Islet of Langerhans (tissue), 1 donor: ENCODE measurements at regions not wholly inside any gene's neighbourhood (a gene's known extent, or its start where the extent isn't known, plus 50 kb on each side); places are given as distances from the start of the nearest gene placed in this dataset.

Source experiments
- FAIRE-seq: peaks from one replicate; lab custom pipeline; 2011; peaks lifted over from hg19 to GRCh38; lab: Jason Lieb, UNC

DNA sequence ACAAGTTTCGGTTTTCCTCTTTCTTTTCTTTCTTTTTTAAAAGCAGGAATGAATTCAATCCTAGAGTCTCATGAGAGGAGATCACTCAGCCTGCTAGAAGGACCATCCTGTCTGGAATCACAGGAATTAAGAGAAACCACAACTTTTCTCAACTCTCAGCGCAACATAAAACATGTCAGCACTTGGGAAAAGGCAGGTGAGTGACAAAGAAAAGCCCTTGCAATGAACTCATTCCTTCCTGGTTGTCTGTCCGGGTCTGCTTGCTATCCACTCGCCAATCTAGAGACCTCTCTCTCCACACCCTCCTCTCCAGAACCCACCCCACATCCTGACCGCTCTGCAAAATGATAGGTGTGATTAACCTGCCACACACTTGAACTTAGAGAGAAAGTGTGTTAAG lies 253.8 kb downstream of the LY86 start:
- FAIRE-seq, result no peak

DNA sequence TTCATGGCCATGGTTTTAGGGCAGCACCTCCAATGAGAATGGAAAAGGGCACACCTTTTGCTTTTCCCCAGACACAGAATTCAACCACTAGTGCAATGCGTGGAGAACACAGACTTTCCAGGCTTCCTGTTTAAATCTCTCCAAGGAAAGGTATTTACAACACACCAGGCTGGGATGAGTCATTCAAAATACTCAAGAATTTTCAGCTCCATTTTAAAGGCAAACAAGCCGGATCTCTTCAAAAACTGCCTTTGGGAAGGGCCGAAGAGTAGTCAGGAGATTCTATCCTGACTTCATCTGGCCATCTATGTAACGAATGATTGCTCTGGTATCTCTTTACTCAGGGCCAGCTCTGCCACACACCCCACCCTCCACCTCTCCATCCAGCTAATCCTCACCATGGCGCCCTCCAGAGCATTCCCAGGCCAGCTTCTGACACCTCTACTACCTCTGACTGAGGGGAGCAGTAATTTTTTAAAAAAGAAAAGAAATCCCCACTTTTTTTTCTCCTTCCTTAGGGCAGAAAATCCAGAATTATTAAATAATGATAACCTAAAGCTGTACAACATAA lies 254.6 kb downstream of the LY86 start:
- no peak for FAIRE-seq

DNA sequence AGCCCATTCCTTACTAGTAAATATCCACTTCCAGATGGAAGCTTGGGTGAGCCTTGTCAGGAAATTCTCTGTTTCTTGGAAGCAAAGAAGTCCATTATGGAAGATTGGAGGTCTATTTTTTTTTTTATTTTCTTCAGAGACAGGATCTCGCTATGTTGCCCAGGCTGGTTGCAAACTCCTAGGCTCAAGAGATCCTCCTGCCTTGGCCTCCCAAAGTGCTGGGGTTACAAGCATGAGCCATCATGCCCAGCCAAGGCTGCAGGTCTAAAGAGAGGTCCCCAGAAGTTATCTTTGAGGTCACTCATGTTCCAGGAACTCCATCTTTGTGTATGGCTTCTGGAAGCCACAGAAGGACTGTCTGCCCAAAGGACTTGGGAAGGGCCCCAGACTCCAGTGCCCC lies 255.3 kb downstream of the LY86 start:
- no peak for FAIRE-seq

DNA sequence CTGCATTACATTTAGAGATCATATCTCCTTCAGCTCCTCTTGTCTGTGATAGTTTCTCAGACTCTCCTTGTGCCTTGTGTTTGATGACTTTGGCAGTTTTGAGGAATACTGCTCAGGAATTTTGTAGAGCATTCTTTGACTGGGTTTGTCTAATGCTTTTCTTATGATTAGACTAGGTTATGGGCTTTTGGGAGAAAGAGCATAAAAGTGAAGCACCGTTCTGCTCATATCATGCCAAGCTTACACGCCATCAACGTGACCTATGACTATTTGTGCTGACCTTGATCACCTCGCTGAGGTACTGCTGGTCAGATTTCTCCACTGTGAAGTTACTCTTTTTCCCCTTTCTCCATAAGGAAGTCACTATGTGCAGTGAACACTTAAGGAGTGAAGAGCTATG lies 256.0 kb downstream of the LY86 start:
- FAIRE-seq, result no peak

DNA sequence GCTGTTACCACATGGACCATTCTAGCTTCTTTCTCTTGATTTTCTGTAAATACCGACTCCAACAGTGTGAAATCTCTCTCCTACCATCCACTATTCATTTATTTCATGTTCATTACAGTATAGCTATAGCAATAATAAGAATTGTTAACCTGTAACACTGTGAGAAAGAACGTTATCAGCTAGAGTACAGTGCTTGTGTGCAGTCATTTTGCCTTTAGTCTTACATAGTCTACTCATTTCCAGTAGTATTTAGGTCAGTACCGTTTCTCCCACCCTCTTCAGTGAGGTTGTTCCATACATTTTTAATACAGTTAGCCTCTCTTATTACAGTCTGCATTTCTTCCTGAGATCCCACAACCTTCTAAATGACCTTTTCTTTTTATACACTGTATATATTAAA lies 257.1 kb downstream of the LY86 start:
- no peak for FAIRE-seq

DNA sequence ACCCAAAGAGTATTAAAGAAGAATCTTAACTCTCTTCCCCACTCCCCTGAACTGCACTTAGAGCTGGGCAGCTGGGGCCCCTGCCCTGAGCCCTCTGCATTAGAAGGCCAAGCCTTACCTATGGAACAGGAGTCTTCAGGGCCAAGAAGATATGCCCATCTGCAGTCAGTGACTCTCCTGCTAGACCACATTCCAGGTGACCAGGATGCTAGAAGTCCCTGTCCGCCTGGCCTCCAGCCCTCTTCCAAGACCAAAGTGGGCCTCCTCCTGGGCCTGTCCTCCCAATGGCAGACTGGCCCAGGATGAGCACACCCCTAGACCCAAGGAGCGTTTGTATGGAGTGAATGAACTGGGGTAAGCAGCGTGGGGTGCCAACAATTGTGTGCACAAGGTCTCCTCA lies 259.1 kb downstream of the LY86 start:
- no peak for FAIRE-seq

DNA sequence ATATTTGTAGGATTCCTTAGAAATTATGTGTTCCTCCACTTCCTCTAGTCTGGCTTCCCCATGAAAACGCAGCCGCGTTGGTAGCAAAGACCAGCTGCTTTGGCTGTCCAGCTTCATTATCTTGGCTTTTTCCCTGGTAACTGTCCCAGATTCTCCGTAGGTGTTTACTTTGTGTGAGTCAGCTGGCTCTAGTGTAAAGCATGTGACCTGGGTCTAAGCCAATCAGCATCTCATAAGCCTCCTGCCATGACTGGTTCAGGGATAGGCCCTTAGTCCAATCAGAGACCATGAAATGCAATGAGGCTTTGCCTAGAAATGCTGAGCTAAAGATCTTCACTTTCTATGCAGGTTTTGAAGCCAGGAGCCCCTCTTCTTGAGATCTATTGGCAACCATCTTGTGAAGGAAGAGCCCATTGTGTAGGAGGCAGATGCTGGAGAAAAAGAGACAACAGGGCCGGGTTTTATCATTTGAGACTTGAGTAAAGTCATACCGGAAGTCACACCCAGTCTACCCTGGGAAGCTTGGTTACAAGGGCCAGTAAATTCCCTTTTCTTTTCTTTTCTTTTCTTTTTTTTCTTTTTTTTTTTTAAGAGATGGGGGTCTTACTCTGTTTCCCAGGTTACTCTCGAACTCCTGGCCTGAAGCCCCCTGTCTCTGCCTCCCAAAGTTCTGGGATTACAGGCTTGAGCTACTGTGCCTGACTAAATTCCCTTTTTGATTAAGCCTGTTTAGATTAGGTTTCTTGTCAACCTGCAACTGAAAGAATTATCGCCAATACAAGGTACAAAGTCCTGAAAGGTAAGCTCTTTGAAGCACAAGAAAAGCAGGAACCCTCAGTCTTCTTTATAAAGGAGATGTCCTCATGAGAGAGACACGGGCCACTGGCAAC lies 256.5 kb upstream of the RREB1 start:
- peak; percentile 86 for FAIRE-seq

DNA sequence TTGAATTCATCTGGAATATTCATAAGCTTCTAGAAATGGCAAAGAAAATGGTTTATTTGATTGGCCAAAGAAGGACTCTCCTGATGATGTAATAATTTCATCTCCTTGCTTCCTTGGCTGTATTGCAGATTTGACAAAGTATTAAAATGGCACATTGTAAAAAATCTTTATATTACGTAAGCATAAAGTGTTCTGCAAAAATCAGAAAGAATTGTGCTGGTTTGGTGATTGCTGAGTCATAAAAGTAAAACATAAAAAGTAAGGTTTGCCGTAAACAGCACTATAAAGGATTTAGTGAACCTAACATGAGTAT lies 255.9 kb upstream of the RREB1 start:
- FAIRE-seq, result no peak

DNA sequence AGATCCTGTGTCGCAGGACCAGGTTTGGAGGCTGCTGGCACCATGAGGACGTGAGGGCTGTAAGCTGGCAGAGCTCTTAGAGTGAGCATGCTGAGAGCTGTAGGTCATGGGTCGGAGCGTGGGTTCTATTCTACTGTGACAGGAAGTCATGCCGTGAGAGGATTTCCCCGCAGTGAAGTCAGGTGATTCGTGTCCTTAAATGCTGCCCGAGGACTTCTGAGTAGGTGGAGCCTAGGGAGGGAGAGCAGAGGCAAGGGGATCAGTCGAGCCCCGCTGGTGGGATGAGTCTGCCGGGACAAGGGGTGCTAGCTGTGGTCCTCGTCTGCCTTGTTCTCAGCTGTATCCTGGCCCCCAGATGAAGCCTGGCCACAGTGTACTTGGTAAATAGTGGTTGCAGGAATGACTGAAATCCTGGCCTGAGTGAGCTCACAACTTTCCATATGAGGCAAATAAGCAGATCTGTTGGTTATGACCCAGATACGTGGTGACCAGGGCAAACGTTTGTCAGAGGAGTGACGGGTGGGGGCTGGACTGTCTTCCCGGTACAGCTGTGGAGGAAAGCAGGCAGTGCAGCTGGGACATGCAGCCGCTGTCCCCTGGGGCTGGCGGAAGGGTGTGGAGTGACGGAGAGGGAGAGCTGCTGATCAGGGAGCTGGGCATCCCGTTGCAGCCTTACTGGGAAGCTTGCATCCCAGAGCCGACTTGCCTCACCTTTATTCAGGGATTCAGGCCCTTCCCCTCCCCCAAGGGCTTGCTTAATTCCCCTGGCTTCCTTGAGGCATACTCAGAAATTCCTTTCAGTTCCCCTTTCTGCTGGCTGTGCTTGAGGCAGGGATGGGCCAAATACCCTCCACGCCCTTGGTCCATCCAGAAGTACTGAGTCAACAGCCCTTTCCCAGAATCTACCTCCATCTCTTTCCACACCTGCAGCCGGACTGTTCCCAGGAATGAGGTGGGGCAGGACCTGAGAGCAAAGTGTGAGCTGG lies 250.9 kb upstream of the RREB1 start:
- FAIRE-seq, result no peak

DNA sequence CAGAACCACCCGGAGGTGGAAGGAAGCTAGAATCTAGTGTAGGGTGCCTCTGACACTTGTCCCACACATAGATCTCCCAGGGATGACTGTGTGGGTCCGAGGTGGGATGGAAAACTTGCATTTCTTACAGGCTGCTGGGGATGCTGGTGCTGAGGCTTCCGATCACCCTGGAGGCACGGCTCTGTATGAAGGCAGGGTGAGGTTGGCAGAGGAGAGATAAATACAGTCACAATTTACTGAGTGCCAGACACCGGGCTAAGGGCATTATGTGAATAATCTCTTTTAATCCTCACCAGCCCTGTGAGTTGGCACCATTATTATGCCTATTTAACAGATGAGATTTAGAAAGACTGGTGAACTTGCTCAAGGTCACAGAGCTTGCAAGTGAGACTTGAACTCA lies 250.2 kb upstream of the RREB1 start:
- no peak for FAIRE-seq

DNA sequence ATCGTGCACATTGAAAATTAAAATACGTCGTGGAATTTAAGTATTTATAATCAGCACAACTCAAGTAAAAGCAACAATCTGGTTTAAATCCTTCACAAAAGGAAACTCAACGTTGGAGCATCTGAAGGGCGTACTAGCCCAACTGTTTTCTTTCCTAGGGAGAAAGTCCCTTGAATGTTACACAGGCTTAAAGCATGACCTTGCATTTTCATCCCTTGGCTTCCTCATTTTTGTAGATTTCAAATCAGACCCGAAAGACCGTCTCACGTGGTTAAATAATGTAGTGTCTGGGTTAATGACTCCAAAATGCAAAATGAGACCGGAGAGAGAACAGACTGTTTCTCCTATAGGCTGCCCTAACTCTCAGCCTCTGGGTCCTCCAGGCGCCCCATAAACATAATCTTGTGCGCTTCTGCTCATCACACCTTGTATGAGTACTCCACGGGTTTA lies 249.2 kb upstream of the RREB1 start:
- no peak for FAIRE-seq

DNA sequence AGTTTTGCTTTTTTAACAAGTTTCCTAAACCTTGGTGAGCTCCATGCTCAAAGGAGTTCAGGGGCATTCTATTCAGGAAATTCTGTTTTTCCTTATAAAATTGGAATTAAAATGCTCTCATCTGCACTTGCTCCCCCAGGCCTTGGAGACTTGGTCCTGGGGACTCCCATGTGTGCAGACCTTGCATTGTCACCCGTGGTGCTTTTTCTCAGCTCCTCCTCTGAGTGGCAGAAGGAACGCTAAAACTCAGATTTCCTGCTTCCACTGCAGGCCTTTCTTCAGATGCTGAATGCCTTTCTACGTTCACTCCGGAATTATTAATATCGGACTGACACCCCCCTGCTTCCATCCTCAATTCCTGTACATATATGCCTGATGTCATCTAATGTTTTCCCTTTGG lies 248.7 kb upstream of the RREB1 start:
- no peak for FAIRE-seq

DNA sequence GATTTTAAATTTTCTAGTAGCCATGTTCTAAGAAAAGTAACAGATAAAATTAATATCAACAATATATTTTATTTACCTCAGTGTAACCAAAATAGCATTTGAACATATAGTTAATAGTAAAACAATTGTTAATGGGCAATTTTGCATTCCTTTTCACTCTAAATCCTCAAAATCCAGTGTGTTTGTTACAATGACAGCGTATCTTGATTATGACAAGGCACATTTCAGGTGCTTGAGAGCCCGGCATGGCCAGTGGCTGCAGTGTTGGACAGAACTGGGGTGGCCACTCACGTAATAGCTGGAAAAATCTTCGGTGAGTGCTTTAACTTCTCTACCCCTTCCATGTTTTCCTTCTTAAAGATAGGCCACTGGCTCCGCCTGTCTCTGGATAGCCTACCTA lies 248.0 kb upstream of the RREB1 start:
- no peak for FAIRE-seq

DNA sequence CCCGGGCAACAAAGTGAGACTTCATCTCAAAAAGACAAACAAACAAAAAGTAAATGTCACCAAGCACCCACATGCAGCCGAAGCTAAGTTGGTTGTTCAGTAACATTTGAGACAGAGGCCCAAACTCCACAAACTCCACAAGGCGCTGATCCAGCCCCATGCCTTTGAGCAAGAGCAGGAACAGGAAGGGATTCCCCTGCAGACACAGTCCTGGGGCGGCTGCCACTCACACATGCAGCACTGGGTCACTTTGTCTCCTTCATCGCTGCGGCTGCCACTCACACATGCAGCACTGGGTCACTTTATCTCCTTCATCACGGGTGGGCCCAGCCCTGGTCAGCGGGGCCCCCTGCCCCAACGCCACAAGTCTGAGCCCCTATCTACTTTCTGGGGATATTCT lies 246.9 kb upstream of the RREB1 start:
- no peak for FAIRE-seq

DNA sequence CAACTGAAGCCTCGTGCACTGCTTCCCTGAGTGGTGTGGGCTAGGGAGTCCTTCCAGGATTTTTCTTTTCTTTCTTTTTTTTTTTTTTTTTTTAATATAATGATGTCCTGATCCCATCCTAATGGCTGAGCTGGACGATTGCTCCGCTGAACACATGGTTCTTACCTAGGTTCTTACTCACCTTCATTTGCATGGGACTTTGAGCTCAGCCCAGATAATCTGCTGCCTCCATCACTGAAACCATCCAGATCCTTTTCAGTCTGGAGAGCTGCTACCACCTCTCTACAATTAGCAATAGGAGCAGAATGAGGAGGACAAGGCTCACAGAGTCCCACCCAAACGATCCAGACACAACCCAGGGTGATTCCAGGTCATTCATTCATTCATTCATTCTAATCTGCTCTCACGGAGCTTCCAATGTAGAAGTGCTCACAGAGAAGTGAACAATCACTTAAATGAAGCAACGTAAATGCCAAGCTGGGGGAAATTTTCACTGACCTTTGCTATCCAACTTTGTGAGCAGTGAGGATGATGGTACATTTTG lies 246.3 kb upstream of the RREB1 start:
- no peak for FAIRE-seq

DNA sequence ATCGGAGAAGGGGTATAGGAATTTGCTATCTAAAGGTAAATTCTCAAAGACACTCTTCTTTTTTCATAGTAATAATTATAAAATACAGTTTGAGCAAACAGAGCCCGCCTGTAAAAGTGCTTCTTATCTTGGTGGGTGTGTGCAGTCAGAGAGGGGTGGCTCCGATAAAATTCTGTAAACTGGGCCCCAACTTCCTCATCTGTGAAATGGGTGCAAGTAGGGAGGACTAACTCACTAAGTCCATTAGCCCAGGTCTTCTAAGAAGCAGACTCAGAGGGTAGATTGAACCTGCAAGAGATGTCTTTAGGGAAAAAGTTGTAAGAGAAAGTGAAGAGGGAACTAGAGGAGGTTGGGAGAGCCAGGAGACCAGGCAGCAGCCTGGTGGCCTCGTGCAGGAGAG lies 245.8 kb upstream of the RREB1 start:
- FAIRE-seq, result no peak

DNA sequence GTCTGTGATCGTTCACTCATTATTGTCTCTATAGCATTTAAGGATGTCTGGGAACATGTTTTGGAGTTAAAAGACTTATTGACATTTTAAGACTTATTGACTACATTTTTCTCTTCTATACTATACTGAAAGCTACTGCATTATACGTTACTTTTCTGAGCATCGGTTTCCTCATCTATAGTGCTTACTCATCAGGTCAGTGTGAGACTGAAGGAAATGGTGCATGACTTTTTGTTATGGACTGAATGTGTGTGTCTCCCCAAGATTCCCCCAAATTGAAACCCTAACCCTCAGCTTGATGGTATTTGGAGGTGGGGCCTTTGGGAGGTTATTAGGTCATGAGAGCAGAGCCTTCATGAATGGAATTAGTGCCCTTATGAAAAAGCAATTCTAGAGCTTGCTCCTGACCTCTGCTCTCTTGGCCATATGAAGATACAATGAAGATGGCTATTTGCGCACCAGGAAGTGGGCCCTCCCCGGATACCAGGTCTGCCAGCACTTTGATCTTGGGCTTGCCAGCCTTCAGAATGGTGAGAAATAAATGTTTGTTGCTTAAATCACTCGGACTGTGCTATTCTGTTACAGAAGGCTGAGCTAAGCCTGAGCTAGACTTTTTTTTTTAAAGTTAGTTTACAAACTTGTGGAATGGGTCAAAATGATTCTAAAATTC lies 243.7 kb upstream of the RREB1 start:
- no peak for FAIRE-seq

DNA sequence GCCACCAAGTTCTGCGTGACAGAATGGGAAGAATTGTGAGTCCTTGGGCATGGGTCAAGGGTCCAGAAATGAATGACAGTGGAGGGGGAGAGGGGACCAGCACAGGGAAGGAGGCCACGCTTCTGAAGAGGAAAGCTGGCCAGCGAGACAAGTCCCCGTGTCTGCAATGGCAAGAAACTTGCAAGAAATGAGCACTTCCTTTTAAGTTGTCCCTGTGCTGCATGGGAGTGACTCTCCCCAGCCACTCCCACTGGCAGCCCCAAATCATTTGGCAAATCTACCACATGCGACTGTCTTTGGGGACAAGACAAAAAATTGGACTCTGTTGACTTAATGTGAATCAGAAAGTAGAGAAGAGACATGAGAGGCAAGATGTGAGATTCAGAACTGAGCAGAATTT lies 242.2 kb upstream of the RREB1 start:
- FAIRE-seq, result no peak

DNA sequence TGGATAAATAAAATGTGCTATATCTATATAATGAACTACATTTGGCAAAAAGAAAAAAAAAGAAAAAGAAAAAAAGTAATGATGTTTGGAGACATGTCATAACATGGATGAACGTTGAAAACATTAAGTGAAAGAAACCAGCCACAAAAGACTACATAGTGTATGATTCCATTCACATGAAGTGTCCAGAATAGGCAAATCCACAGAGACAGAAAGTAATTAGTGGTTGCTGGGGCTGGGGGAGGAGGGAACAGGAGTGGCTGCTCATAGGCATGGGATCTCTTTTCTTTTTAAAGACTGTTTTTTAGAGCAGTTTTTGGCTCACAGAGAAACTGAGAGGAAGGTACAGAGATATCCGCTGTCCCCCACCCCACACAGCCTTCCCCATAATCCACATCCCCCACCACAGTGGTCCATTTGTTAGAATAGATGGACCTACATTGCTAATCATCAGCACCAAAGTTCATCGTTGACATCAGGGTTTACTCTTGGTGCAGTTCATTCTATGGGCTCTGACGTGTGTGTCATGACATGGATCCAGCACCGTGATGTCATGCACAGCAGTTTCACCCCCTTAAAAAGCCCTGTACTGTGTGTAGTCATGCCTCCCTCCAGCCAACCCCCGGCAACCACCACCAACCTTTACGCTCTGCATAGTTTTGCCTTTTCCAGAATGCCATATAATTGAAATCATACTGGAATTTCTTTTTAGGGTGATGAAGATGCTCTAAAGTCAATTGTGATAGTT lies 240.9 kb upstream of the RREB1 start:
- no peak for FAIRE-seq

DNA sequence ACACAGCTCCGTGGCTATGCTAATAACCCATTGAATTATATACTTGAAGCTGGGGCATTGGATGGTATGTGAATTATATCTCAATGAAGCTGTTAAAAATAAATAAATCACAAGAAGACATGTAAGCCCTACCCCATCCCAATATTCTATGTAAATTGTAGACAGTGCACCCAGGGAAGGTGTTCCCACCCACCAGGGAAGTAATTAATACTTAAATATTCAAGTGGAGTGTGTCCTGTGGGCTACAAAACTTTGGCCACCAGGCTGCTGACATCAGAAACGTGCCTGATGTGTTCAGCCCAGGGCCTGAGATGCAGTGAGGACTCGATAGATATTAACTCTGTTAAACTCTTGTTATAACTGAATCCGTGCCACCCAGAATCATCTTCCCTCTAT lies 240.4 kb upstream of the RREB1 start:
- FAIRE-seq, result no peak

DNA sequence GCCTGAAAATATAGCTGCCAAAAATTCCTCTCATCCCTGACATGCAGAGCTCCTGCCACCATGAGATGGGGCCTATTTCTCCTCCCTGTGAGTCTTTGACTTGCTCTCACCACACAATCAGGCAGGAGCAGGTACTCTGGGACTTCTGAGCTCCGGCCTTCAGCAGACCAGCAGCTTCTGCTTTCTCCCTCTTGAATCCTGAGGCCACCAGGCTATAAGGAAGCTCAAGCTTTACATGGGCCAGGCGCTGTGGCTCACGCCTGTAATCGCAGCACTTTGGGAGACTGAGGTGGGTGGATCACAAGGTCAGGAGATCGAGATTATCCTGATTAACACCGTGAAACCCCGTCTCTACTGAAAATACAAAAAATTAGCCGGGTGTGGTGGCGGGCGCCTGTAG lies 238.7 kb upstream of the RREB1 start:
- FAIRE-seq, result no peak

DNA sequence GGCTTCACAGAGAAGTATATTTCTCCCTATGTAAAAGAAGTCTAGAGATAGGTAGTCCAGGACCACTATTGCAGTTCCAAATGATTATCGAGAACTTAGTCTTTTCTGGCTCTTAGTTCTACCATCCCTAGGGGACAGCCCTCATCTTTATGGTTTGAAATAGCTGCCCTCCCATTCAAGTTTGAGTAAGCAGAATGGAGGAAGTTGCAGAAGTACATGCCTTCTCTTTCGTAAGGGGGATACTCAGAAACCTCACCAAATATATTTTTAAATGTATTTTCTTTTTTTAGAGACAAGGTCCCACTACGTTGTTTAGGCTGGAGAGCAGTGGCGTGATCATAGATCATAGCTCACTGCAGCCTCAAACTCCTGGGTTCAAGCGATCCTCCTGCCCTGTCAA lies 236.8 kb upstream of the RREB1 start:
- no peak for FAIRE-seq
